ENCODE measurements at regions not wholly inside any gene's neighbourhood (a gene's known extent, or its start where the extent isn't known, plus 50 kb on each side); places are given as distances from the start of the nearest gene placed in this dataset.

DNA sequence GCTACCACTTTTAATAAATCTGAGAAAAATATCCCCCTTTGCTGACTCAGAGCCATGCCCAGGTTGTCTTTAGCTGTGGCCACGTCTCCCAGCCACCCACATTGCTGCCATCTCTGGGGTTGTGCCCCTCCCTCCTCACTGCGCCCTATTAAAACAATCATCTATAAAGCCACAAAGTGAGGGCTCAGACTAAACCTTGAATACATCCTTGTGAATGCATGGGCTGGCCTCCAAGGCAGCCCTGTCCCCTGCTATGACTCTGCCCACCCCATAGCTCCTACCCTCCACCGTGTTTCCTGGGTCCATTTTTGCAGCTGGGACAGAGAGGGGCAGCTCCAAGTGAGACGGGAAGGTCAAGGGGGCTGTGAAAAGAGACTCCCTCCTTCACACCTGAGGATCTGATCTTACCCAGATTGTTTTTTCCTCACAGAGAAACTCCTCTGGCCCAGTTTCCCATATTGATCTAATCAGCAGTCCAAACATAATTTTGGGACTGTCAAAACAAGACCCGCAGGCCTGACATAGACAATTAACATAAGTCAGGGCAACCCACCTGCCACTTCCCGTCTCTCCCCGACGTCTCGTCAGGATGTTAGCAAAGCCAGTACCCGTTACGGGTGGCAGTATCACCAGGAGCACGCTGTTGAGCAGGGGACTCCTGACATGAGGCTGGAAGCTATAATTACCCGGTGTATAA is 199.0 kb downstream of the KATNAL1 start:
- Mint-ChIP-seq H3K4me3 (no peak overlapping the region), H3K4me1 (ENCODE audit: low read depth) (peaks cover 70% of the 10 kb centered on the region), H3K27ac (peak overlapping the region; percentile 82), H3K36me3 (ENCODE audit: low read depth) (no peaks in the 10 kb centered on the region), H3K9me3 (no peaks in the 10 kb centered on the region), H3K27me3 (peaks cover 16% of the 10 kb centered on the region)
- intact Hi-C loops (cut with micrococcal nuclease): loop anchor here (5.0 kb wide), 1 partner anchor 171 kb away; no protein-coding TSS in a partner anchor

DNA sequence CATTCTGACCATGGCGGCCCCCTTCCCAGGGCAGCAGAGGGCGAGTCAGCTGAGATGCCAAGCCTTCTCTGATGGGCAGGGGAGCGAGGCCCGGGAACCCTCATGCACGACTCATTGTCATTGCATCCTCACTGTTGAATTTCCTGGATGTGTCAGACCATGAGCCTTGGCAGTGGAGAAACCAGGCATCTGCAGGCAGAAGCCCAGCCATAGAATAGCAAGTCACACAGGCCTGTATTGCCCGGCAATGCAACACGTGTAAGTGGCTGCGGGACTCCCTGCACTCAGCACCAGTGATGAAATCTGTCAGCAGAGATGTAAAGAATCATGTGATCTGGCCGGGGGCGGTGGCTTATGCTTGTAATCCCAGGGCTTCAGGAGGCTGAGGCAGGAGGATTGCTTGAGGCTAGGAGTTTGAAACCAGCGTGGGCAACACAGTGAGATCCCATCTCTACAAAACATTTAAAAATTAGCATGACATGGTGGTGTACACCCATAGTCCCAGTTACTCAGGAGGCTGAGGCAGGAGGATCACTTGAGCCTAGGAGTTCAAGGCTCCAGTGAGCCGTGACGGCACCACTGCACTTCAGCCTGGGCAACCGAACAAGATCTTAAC is 199.7 kb downstream of the KATNAL1 start:
- peaks cover 17% of the 10 kb centered on the region for H3K27me3 Mint-ChIP-seq
- peaks cover 70% of the 10 kb centered on the region for H3K4me1 Mint-ChIP-seq (ENCODE audit: low read depth)
- intact Hi-C loops (cut with micrococcal nuclease): loop anchor here (5.0 kb wide), 1 partner anchor 170 kb away; no protein-coding TSS in a partner anchor
- H3K9me3 Mint-ChIP-seq: no peaks in the 10 kb centered on the region
- no peak overlapping the region for H3K4me3 Mint-ChIP-seq
- no peaks in the 10 kb centered on the region for H3K36me3 Mint-ChIP-seq (ENCODE audit: low read depth)
- H3K27ac Mint-ChIP-seq: peak overlapping the region; percentile 82

DNA sequence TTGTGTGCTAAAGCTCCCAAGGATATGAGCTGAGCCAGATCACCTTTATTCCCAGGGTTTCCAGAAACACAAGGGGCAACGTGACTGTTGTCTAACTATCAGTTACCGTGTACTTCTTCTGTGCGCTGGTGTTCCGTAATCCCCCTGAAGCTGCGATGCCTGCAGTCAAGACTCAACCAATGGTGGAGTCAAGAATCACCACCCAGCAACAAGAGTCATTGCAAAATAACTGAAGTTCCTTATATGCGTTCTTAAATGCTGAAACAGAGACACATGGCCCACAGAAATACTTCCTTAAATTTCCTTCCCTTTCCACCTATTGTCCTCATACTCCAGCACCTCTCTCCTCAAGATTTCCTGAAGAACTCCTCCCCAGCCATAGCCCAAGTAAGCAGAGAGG is 200.2 kb downstream of the KATNAL1 start:
- H3K9me3 Mint-ChIP-seq: no peaks in the 10 kb centered on the region
- H3K27me3 Mint-ChIP-seq: peaks cover 15% of the 10 kb centered on the region
- intact Hi-C loops (cut with micrococcal nuclease): loop anchor here (5.0 kb wide), 1 partner anchor 170 kb away; no protein-coding TSS in a partner anchor
- H3K4me1 Mint-ChIP-seq (ENCODE audit: low read depth): peaks cover 72% of the 10 kb centered on the region
- no peak overlapping the region for H3K4me3 Mint-ChIP-seq
- H3K27ac Mint-ChIP-seq: peak overlapping the region; percentile 82
- no peaks in the 10 kb centered on the region for H3K36me3 Mint-ChIP-seq (ENCODE audit: low read depth)

GRCh38 chr13:30105381-30105780 is 202.0 kb downstream of the KATNAL1 start:
- no peaks in the 10 kb centered on the region for H3K9me3 Mint-ChIP-seq
- H3K4me3 Mint-ChIP-seq: no peak overlapping the region
- peaks cover 7% of the 10 kb centered on the region for H3K27me3 Mint-ChIP-seq
- intact Hi-C loops (cut with micrococcal nuclease): loop anchor here (5.0 kb wide), 1 partner anchor 168 kb away; no protein-coding TSS in a partner anchor
- peaks cover 60% of the 10 kb centered on the region for H3K4me1 Mint-ChIP-seq (ENCODE audit: low read depth)
- H3K27ac Mint-ChIP-seq: peak overlapping the region; percentile 40
- no peaks in the 10 kb centered on the region for H3K36me3 Mint-ChIP-seq (ENCODE audit: low read depth)

DNA sequence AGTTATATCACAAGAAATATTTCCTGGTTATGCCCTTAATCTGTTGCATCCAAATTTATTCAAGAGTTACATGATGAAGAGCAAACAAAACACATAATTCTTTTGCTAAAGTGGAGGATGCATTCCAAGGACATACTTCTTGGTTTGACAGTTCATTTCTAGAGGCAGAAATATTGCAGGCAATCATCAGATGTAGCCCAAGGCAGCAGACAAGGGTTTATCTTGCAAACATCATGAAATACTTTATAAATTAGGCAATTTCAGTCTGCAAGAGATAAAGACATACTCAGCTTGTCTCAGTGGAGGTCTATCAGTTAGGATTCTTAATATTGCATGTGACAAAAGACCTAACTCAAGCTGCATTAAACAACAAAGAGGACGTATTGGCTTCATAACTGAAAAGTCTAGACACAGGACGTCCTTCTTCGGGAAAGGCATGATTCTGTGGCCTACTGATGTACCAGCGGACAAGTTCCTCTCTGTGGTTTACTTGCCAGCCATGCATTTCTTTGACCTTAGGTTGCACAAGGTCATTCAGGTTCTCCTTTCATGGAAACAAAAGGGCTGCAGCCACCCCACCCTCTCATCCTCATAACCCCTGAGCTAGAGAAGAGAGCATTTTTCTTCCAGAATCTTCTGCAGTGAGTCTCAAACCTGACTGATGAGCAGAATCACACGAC is 204.1 kb downstream of the KATNAL1 start:
- peaks cover 6% of the 10 kb centered on the region for H3K27me3 Mint-ChIP-seq
- no peak overlapping the region for H3K4me3 Mint-ChIP-seq
- no peaks in the 10 kb centered on the region for H3K36me3 Mint-ChIP-seq (ENCODE audit: low read depth)
- H3K27ac Mint-ChIP-seq: no peak overlapping the region
- no peaks in the 10 kb centered on the region for H3K9me3 Mint-ChIP-seq
- intact Hi-C loops (cut with micrococcal nuclease): no loop called here
- H3K4me1 Mint-ChIP-seq (ENCODE audit: low read depth): peaks cover 52% of the 10 kb centered on the region

- Mint-ChIP-seq H3K27me3 (peaks cover 11% of the 10 kb centered on the region), H3K4me1 (ENCODE audit: low read depth) (peaks cover 24% of the 10 kb centered on the region), H3K27ac (no peak overlapping the region), H3K4me3 (no peak overlapping the region), H3K9me3 (no peaks in the 10 kb centered on the region), H3K36me3 (ENCODE audit: low read depth) (no peaks in the 10 kb centered on the region)
- intact Hi-C loops (cut with micrococcal nuclease): no loop called here
Measured at GRCh38 chr13:30100226-30100625, 207.1 kb downstream of the KATNAL1 start.

GRCh38 chr13:30097701-30098100 is 209.7 kb downstream of the KATNAL1 start:
- H3K27ac Mint-ChIP-seq: no peak overlapping the region
- intact Hi-C loops (cut with micrococcal nuclease): no loop called here

DNA sequence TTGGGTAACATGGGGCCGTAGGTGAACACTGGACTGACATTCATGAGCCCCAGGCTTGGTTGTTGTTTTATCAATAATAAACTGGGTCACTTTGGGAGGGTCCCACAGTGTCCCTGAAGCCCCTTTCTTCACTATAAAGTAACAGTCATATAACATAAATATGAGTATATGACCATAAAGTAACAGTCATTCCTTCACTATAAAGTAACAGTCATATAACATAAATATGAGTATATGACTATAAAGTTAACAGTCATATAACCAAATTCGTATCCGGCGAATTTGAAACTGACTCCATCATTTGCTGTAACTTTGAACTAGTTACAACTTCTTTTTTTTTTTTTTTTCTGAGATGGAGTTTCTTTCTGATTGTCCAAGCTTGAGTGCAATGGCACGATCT is 210.3 kb downstream of the KATNAL1 start:
- intact Hi-C loops (cut with micrococcal nuclease): no loop called here
- Mint-ChIP-seq H3K27ac (no peak overlapping the region), H3K9me3 (no peaks in the 10 kb centered on the region), H3K4me1 (ENCODE audit: low read depth) (peaks cover 5% of the 10 kb centered on the region), H3K4me3 (no peak overlapping the region), H3K27me3 (peaks cover 8% of the 10 kb centered on the region), H3K36me3 (ENCODE audit: low read depth) (no peaks in the 10 kb centered on the region)

More at GRCh38 chr13:30097701-30098100, 209.7 kb downstream of the KATNAL1 start:
- Mint-ChIP-seq H3K4me3 (no peak overlapping the region), H3K4me1 (ENCODE audit: low read depth) (peaks cover 6% of the 10 kb centered on the region), H3K27me3 (peaks cover 11% of the 10 kb centered on the region), H3K9me3 (no peaks in the 10 kb centered on the region), H3K36me3 (ENCODE audit: low read depth) (no peaks in the 10 kb centered on the region)

GRCh38 chr13:30094015-30094414 is 213.3 kb downstream of the KATNAL1 start:
- H3K27ac Mint-ChIP-seq: no peak overlapping the region
- peaks cover 8% of the 10 kb centered on the region for H3K27me3 Mint-ChIP-seq
- no peak overlapping the region for H3K4me3 Mint-ChIP-seq
- H3K9me3 Mint-ChIP-seq: no peaks in the 10 kb centered on the region
- intact Hi-C loops (cut with micrococcal nuclease): no loop called here
- H3K36me3 Mint-ChIP-seq (ENCODE audit: low read depth): no peaks in the 10 kb centered on the region
- peaks cover 13% of the 10 kb centered on the region for H3K4me1 Mint-ChIP-seq (ENCODE audit: low read depth)

DNA sequence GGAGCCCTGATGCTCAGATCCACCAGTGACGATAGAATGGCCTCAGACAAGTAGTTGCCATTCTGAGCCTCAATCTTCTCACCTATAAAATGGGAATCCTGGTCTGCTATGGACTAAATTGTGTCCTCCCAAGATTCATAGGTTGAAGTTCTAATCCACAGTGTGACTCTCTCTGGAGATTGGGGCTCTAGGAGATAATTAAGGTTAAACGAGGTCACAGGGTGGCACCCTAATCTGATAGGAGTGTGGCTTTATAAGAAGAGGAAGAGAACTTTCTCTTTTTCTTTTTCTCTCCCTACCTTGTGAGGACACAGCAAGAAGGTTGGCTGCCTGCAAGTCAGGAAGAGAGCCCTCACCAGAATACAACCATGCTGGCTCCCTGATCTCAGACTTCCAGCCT is 214.1 kb downstream of the KATNAL1 start:
- Mint-ChIP-seq H3K4me3 (no peak overlapping the region), H3K9me3 (no peaks in the 10 kb centered on the region), H3K4me1 (ENCODE audit: low read depth) (peaks cover 13% of the 10 kb centered on the region), H3K27ac (no peak overlapping the region), H3K27me3 (peaks cover 4% of the 10 kb centered on the region), H3K36me3 (ENCODE audit: low read depth) (no peaks in the 10 kb centered on the region)
- intact Hi-C loops (cut with micrococcal nuclease): no loop called here

GRCh38 chr13:30091691-30092090 is 215.7 kb downstream of the KATNAL1 start:
- peaks cover 13% of the 10 kb centered on the region for H3K4me1 Mint-ChIP-seq (ENCODE audit: low read depth)
- intact Hi-C loops (cut with micrococcal nuclease): no loop called here
- H3K36me3 Mint-ChIP-seq (ENCODE audit: low read depth): no peaks in the 10 kb centered on the region
- peaks cover 2% of the 10 kb centered on the region for H3K27me3 Mint-ChIP-seq
- peak overlapping the region; percentile 51 for H3K27ac Mint-ChIP-seq
- no peaks in the 10 kb centered on the region for H3K9me3 Mint-ChIP-seq
- no peak overlapping the region for H3K4me3 Mint-ChIP-seq

DNA sequence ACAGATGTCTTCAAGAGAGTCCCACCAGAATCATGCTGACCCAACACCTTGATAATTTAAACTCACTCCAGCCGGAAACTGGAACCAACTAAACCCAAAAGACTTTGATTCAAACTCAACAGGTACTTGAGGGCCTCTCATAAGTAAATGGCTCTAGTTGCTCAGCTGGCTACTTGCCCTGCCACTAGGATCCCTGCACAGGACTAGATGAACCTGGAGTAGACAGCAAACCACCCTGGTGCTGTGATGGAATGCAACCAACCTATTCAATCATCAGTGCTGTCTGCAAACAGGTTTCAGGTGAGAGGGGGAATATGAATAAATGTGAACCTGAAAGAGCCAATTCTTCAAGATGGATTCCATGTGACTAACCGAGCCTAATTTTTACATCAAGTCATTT is 216.3 kb downstream of the KATNAL1 start:
- Mint-ChIP-seq H3K4me1 (ENCODE audit: low read depth) (peaks cover 13% of the 10 kb centered on the region), H3K4me3 (no peak overlapping the region), H3K36me3 (ENCODE audit: low read depth) (no peaks in the 10 kb centered on the region), H3K9me3 (no peaks in the 10 kb centered on the region), H3K27me3 (no peaks in the 10 kb centered on the region), H3K27ac (no peak overlapping the region)
- intact Hi-C loops (cut with micrococcal nuclease): no loop called here

GRCh38 chr13:30088312-30088855 is 219.0 kb downstream of the KATNAL1 start:
- Mint-ChIP-seq H3K4me3 (no peak overlapping the region), H3K27ac (no peak overlapping the region), H3K4me1 (ENCODE audit: low read depth) (peaks cover 13% of the 10 kb centered on the region), H3K36me3 (ENCODE audit: low read depth) (no peaks in the 10 kb centered on the region), H3K9me3 (peaks cover 9% of the 10 kb centered on the region), H3K27me3 (peaks cover 1% of the 10 kb centered on the region)
- intact Hi-C loops (cut with micrococcal nuclease): no loop called here

GRCh38 chr13:30085087-30085486 is 222.3 kb downstream of the KATNAL1 start:
- no peak overlapping the region for H3K4me3 Mint-ChIP-seq
- intact Hi-C loops (cut with micrococcal nuclease): no loop called here
- H3K36me3 Mint-ChIP-seq (ENCODE audit: low read depth): no peaks in the 10 kb centered on the region
- no peak overlapping the region for H3K27ac Mint-ChIP-seq
- peaks cover 2% of the 10 kb centered on the region for H3K27me3 Mint-ChIP-seq
- H3K4me1 Mint-ChIP-seq (ENCODE audit: low read depth): no peaks in the 10 kb centered on the region
- H3K9me3 Mint-ChIP-seq: peaks cover 9% of the 10 kb centered on the region
